ENCODE measurements at regions not wholly inside any gene's neighbourhood (a gene's known extent, or its start where the extent isn't known, plus 50 kb on each side); places are given as distances from the start of the nearest gene placed in this dataset.
"Not testable (repeated sequence)": the region's sequence is repeated elsewhere in the genome, so short reads cannot be mapped to it uniquely, and the experiment has no call there.

DNA sequence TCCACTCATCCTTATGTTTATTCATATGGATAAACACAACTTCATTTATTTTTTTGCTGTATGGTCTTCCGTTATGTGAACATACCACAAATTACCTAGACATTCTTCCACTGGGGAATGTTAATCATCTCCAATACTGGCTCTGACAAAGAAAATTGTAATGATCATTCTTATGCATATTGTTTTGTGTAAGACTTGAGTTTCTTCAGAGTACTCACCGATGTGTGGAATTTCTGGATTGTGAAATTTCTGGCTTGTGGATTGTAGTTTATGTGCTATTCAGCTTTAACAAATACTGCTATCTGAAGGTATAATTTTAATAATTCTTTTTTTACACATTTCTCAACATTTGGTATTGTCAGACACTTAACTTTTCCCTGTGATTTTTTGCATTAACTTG, 212.2 kb upstream of the THUMPD2 start:
- TF ChIP-seq, protein P1, sequence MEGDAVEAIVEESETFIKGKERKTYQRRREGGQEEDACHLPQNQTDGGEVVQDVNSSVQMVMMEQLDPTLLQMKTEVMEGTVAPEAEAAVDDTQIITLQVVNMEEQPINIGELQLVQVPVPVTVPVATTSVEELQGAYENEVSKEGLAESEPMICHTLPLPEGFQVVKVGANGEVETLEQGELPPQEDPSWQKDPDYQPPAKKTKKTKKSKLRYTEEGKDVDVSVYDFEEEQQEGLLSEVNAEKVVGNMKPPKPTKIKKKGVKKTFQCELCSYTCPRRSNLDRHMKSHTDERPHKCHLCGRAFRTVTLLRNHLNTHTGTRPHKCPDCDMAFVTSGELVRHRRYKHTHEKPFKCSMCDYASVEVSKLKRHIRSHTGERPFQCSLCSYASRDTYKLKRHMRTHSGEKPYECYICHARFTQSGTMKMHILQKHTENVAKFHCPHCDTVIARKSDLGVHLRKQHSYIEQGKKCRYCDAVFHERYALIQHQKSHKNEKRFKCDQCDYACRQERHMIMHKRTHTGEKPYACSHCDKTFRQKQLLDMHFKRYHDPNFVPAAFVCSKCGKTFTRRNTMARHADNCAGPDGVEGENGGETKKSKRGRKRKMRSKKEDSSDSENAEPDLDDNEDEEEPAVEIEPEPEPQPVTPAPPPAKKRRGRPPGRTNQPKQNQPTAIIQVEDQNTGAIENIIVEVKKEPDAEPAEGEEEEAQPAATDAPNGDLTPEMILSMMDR (conservative IDR thresholded peaks at IDR 0.05; ENCODE audit: low read depth): no peak
- ChIA-PET CTCF (interaction anchor here (0.7 kb wide), 1 partner anchor 1772 kb away, joined by 3 read pairs; no protein-coding TSS in a partner anchor), POLR2A (ENCODE audit: low non-redundant PET) (no interaction called here)
- H3K27ac ChIP-seq: no peak overlapping the region
- no peak for DNase-seq (ENCODE audit: low spot score)

DNA sequence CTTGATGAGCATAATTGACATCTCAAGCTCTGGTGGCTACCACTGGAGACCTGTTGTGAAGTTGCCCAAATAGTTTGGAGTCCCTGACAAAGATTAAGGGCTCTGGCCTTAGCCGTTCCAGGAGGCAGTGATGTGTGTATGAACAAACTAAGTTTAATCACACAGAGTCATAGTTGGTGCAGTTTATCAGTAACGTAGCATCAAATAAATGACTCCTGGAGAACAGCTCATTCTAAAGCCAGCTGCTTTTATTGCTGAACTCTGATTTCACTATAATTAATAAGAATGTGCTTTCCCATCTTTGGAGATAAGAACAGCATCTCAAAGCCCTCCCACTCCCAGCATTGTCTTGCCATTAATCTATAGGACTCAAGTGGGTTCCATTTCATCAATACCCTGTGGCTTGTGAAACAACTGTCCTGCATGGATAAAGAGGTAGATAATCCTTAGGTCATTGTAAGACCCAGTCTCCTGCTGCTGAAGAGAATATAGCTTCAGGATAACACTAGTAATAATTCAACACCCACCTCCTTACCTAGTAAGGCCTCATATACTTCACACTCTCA, 211.4 kb upstream of the THUMPD2 start:
- no peak overlapping the region for H3K27ac ChIP-seq
- POLR2A ChIA-PET (ENCODE audit: low non-redundant PET): no interaction called here
- TF ChIP-seq, protein P1 (conservative IDR thresholded peaks at IDR 0.05; ENCODE audit: low read depth): no peak
- DNase-seq (ENCODE audit: low spot score): no peak
- CTCF ChIA-PET: interaction anchor here (0.7 kb wide), 1 partner anchor 1773 kb away, joined by 3 read pairs; no protein-coding TSS in a partner anchor

DNA sequence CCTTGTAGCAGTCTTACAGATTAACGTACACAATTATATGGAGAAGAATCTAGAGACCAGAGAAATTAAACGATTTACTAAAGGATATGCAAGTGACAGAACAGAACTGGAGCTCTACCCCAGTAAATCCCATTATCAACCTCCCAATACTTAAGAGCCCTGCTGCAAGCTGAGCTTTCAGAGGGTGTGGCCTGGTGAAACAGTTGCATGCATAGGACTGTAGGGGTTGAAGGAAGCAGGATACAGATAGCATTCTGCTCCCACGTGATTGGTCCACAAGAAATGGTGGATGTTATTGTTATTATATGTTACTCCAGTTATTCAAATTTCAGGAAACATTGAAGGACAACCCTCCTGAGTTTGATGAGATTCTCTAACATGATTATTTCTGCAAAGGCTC, 210.8 kb upstream of the THUMPD2 start:
- H3K27ac ChIP-seq: no peak overlapping the region
- no peak for DNase-seq (ENCODE audit: low spot score)
- TF ChIP-seq, protein P1 (conservative IDR thresholded peaks at IDR 0.05; ENCODE audit: low read depth): no peak
- CTCF ChIA-PET: no interaction called here
- POLR2A ChIA-PET (ENCODE audit: low non-redundant PET): no interaction called here

DNA sequence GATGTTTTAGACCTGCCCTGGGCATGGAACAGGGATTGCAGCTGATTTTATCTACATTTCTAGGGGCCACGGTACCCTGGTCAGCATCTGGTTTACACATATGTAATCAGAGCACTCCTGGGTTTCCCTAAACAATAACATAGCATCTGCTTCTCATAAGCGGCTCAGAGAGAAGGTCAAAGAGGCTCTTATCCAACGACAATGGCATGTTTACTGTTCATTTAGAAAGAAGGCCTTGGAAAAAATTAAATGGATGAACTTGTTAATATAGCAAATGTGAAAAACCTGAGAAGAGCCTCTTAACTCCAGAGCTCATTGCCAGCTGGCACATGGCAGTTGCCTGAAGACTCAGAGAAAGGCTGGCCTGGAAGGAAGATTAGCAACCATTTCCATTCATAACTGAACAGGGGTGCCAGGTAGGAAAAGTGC, 202.8 kb upstream of the THUMPD2 start:
- H3K27ac ChIP-seq: no peak overlapping the region
- TF ChIP-seq, protein P1 (conservative IDR thresholded peaks at IDR 0.05; ENCODE audit: low read depth): no peak
- ChIA-PET CTCF (interaction anchor here (0.6 kb wide), 1 partner anchor 129 kb away, joined by 3 read pairs; no protein-coding TSS in a partner anchor), POLR2A (ENCODE audit: low non-redundant PET) (no interaction called here)
- DNase-seq (ENCODE audit: low spot score): no peak

DNA sequence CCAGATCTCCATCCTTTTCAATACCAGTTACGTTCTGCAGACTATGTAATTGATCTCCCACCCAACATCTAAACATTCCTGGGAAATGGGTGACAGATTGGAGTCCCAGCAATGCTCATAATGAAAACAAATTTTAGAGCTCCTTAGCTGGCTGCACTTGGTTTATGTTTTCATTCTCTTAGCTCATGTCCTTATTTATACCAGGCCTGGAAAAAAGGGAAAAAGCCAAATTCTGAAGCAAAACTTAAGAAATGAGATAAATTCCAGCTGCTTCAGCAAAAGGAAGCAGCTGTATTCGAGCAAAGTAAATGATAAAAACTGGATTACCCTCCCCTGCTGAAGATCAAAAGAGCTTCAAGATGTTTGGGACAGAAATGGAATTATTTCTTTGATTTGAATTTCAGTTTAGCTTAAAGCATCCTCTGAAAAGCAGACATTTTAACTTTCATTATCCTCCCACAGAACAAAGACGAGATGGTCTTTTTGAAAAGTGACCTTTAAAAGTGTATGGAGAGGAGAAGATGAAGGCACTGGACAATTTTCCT, 196.5 kb upstream of the THUMPD2 start:
- CTCF ChIA-PET: no interaction called here
- POLR2A ChIA-PET (ENCODE audit: low non-redundant PET): no interaction called here
- no peak overlapping the region for H3K27ac ChIP-seq
- TF ChIP-seq, protein P1 (conservative IDR thresholded peaks at IDR 0.05; ENCODE audit: low read depth): no peak
- DNase-seq (ENCODE audit: low spot score): no peak

DNA sequence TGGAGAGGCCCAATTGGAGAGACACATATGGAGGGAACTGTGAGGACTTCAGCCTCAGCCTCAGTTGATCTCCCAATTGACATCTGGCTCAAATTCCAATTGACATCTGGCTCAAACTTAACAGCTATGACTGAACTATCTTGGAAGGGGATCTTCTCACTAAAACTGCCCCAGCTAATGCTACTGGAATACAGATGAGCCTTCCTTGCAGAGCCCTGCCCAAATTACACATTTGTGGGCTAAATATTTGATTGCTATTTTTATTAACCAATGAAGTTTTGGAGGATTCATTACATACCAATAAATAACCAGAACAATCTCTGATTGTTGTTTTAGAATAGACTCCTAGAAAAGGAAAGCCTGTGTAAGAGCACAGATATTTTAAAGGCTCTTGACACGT, 189.0 kb upstream of the THUMPD2 start:
- POLR2A ChIA-PET (ENCODE audit: low non-redundant PET): no interaction called here

DNA sequence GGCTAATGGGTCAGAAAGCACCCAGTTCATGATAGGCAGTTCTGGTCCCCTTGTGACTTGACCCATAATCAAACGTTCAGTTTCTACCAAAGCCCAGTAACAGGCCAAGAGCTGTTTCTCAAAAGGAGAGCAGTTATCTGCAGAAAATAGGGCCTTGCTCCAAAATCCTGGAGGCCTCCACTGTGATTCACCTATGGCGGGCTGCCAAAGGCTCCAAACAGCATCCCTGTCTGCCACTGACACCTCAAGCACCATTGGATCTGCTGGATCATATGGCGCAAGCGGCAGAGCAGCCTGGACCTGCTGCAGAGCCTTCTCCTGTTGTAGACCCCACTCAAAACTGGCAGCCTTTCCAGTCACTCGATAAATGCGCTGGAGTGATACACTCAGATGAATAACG, 181.6 kb upstream of the THUMPD2 start:
- H3K27ac ChIP-seq; POLR2A ChIA-PET (ENCODE audit: low non-redundant PET); CTCF ChIA-PET; DNase-seq (ENCODE audit: low spot score): not testable (repeated sequence)

More for the DNA sequence above, 189.0 kb upstream of the THUMPD2 start:
- CTCF ChIA-PET: no interaction called here
- no peak for DNase-seq (ENCODE audit: low spot score)
- H3K27ac ChIP-seq: no peak overlapping the region
- TF ChIP-seq, protein P1 (conservative IDR thresholded peaks at IDR 0.05; ENCODE audit: low read depth): no peak
